ENCODE measurements at regions not wholly inside any gene's neighbourhood (a gene's known extent, or its start where the extent isn't known, plus 50 kb on each side); places are given as distances from the start of the nearest gene placed in this dataset.

DNA sequence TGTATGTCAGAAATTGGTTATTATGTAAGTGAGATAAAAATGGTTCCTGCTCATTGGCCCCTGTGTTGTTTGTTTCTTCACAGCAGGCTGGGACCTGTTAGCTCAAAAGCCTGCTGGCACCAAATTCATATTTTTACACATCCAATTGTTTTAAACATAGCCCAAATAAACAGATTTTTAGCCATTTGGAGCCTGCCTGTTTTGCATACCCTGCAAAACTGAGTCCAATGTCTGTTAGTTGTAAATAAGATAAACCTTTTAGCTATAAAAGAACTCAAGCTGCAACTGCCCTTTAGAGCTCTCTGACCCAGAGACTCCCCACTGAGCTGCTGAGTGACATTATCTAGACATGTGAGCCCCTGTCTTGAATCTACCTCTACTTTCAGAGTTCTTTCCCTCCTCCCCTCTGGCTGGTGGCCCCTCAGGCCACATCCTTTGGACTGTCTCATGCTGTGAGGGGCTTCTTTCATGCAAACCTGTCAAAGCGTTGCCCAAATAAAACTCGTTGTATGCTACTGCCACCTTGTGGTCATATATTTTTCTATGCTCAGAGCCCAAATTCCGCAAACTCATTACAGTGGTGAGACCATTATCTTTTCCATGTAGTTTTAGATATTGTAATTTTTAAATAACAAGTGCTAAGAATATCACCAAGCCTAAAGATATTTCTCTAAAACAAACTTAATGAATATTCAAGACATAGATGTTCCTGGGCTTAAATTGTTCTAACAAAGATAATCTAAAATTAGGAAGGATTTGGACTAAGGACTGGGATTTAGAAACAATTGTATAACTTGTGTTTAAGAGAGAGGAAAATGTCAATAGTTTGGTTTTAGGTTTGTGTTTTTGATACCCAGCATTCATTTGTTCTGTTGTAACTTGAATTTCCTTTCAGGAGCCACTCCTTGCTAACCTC lies 337.9 kb downstream of the AACS start:
- TF ChIP-seq, protein P1, sequence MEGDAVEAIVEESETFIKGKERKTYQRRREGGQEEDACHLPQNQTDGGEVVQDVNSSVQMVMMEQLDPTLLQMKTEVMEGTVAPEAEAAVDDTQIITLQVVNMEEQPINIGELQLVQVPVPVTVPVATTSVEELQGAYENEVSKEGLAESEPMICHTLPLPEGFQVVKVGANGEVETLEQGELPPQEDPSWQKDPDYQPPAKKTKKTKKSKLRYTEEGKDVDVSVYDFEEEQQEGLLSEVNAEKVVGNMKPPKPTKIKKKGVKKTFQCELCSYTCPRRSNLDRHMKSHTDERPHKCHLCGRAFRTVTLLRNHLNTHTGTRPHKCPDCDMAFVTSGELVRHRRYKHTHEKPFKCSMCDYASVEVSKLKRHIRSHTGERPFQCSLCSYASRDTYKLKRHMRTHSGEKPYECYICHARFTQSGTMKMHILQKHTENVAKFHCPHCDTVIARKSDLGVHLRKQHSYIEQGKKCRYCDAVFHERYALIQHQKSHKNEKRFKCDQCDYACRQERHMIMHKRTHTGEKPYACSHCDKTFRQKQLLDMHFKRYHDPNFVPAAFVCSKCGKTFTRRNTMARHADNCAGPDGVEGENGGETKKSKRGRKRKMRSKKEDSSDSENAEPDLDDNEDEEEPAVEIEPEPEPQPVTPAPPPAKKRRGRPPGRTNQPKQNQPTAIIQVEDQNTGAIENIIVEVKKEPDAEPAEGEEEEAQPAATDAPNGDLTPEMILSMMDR (conservative IDR thresholded peaks at IDR 0.05; ENCODE audit: low read depth, low read length) = peak; percentile 62
- H3K4me3 ChIP-seq (ENCODE audit: low read depth, low read length) = no peak overlapping the region
- DNase-seq (ENCODE audit: low read depth) = no peak

DNA sequence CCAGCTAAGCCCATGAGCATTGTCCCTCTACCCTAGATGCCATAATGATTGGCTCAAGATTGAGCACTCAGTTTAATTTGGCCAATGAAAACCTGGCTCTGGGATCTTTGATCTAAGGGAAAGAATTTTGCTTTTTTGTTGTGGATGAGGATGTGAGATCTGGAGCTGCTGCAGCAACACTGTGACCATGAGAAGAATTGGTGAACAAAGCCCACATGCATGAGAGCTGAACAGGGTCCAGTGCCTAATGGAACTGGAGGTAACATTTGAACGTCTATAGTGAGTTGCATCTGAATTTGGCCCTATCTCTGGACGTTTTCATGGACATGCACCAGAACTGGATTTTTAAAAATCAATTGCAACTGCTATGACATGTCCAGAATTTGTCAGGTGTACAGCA lies 338.6 kb downstream of the AACS start:
- DNase-seq (ENCODE audit: low read depth) = no peak
- TF ChIP-seq, protein P1 (conservative IDR thresholded peaks at IDR 0.05; ENCODE audit: low read depth, low read length) = no peak

DNA sequence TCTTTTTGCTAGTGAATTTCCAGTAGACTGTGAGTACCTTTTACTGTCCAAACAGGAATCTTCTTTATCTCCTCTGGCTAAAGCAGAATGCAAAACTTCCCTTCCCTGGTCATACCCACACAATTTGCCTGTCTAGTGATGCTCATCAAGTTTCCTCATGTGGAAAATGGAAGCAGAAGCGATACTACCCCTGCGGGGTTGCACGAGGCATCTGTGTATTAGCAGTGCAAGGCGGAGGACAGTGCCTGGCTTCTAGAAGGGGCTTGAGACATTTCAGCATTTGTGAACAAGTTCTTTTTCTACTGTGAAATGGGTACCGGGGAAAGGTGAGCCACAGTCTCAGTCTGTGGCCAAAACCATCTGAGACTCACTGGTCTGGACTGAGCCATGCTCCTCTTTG lies 340.9 kb downstream of the AACS start:
- TF ChIP-seq, protein P1 (conservative IDR thresholded peaks at IDR 0.05; ENCODE audit: low read depth, low read length) = no peak
- no peak overlapping the region for H3K4me3 ChIP-seq (ENCODE audit: low read depth, low read length)
- DNase-seq (ENCODE audit: low read depth) = no peak

More for the DNA sequence above, 338.6 kb downstream of the AACS start:
- H3K4me3 ChIP-seq (ENCODE audit: low read depth, low read length) = no peak overlapping the region

DNA sequence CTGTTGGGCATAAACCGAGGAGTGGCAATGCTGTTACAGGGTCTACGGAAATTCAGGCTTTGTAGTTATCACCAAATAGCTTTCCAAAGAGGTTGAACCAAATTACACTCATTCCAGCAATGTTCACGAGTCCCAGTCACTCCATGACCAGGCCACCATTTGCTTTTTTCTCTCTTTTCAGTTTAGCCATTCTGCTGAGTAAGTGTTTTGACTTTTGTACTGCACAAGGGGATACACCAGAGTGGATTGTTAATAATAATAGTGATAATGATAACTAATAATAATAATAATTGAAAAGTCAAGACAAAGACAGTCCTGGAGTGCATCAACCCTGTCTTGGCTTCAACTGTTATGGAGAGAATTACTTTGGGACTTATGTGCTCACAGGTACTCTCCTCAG lies 343.5 kb downstream of the AACS start:
- H3K4me3 ChIP-seq (ENCODE audit: low read depth, low read length) = no peak overlapping the region
- TF ChIP-seq, protein P1 (conservative IDR thresholded peaks at IDR 0.05; ENCODE audit: low read depth, low read length) = no peak
- no peak for DNase-seq (ENCODE audit: low read depth)

DNA sequence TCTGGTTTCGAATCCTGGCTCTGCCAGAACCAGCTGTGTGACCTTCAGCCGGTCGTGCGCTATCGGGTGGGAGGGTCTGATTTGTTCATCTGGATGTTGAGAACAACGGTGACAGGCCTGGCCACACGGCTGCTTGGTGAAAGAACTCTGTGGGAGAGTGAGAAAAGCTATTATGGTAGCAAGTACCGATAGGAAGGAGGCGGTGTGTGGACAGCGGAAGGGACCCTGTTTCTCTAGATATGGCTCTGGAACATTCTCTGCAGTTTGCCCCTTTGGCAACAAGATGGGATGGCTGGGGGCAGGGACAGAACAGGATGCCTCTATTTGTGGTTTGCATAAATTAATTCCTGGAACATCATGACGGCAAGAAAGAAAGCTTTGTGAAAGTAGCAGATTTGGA lies 347.3 kb downstream of the AACS start:
- DNase-seq (ENCODE audit: low read depth) = no peak
- TF ChIP-seq, protein P1 (conservative IDR thresholded peaks at IDR 0.05; ENCODE audit: low read depth, low read length) = no peak
- H3K4me3 ChIP-seq (ENCODE audit: low read depth, low read length) = no peak overlapping the region

DNA sequence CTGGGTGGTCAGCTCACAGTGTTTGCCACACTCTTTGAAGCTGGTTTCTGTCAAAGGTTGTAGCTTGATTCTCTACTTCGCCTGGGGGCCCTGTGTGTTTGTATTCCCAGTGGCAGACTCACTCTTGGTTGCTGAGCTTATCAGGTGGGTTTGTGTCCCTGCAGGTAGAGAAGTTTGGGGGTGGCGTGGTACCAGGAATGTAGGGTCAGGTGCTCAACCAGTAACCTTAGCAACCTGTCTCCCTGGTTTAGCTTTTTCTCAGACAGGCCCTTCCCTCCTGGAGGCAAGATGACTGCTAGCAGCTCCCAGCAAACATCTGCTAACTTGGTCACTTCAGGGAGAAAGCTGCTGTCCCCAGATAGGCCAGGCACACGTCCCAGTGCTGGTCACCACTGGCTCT lies 352.2 kb downstream of the AACS start:
- no peak for DNase-seq (ENCODE audit: low read depth)
- TF ChIP-seq, protein P1 (conservative IDR thresholded peaks at IDR 0.05; ENCODE audit: low read depth, low read length) = no peak

More for the DNA sequence above, 352.2 kb downstream of the AACS start:
- no peak overlapping the region for H3K4me3 ChIP-seq (ENCODE audit: low read depth, low read length)
